ENCODE measurements at regions not wholly inside any gene's neighbourhood (a gene's known extent, or its start where the extent isn't known, plus 50 kb on each side); places are given as distances from the start of the nearest gene placed in this dataset.

- no peak for TF ChIP-seq CTCF (IDR thresholded peaks at IDR 0.05)
- no peak for TF ChIP-seq POLR2A (IDR thresholded peaks at IDR 0.05)
These were observed 144.2 kb upstream of the FRMD6 start for GRCh38 chr14:51507511-51507905.

All from adrenal gland (tissue), 5 donors.